ENCODE measurements at regions not wholly inside any gene's neighbourhood (a gene's known extent, or its start where the extent isn't known, plus 50 kb on each side); places are given as distances from the start of the nearest gene placed in this dataset.
"Not testable (repeated sequence)": the region's sequence is repeated elsewhere in the genome, so short reads cannot be mapped to it uniquely, and the experiment has no call there.

DNA sequence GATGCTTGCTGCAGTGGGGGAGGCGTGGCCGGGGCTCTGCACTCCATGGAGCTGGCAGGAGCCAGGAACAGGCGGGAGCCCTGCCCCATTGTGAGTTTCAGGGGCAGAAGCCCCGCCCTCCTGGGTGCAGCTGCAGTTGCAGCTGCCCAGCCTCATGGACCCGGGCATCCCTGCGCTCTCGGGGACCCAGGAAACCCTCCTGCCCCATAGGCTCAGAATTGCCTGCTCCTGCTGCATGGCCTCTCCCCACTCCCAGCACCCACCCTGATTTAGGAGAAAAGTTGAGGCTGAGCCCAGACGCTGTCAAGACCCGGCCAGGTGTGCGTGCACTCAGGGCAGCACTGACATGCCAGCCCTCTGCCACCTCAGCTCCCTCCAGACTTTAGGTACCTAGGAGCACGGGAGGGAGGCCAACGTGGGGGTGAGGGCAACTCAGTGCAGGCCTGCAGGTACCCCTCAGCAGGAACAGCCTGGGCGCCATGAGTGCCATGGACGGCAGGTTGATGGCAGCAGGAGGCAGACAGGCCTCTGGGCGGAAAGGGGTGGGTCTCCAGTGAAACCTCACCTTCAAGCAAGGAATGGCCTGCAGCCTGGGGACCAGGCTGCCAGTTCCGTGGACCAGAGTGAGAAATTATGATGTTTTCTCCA lies 67.2 kb upstream of the MAGEB2 start:
- Mint-ChIP-seq H3K27ac (no peak overlapping the region), H3K9me3 (no peaks in the 10 kb centered on the region), H3K36me3 (no peaks in the 10 kb centered on the region), H3K27me3 (no peaks in the 10 kb centered on the region), H3K4me1 (no peaks in the 10 kb centered on the region), H3K4me3 (no peak overlapping the region)
- ATAC-seq (no peak), DNase-seq (no peak)
- POLR2A ChIA-PET = no interaction called here

DNA sequence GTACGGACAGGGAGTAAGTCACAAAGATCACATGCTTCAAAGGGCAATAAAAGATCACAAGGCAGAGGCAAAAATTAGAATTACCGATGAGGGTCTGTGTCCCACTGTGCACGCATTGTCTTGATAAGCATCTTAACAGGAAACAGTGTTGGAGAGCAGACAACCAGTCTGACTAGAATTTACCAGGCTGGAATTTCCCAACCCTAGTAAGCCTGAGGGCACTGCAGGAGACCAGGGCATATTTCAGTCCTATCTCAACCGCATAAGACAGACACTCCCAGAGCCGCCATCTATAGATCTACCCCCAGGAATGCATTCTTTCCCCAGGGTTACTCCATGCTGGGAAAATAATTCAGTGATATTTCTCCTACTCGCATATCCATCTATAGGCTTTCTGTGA lies 66.2 kb upstream of the MAGEB2 start:
- H3K4me1 Mint-ChIP-seq, H3K27ac Mint-ChIP-seq, H3K27me3 Mint-ChIP-seq, DNase-seq, ATAC-seq, H3K9me3 Mint-ChIP-seq, H3K4me3 Mint-ChIP-seq, POLR2A ChIA-PET, H3K36me3 Mint-ChIP-seq: not testable (repeated sequence)

DNA sequence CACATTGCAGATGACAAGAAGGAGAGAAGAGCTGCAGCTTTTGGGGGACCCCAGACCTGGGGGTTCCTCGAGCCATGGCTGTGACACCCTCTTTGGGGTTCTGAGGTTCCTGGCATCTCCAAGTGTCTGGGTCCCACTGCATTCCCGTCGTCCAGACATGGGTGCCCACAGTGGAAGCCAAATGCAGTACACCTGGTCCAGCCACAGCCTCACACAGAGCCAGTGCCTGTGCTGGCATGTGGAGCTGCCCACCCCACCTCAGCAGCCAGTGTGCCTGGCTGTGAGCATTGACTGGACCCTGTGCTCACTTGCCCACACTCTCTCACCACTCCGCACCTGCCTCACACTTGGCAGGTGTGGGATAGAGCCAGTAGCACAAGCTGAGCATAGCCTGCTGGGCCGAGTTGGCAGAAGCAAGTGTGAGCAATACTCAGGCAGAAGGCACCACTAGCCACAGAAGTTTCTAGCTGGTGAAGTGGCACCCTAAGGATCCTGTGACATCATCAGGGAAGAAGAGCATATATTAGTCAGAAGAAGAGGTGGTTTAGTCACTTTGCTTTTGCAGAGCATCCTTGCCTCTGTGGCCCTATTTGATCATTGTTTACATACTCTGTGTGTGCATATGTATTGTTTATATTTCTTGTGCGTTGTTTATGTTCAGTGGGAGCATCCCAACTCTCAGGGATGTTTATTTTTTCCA lies 65.0 kb upstream of the MAGEB2 start:
- H3K36me3 Mint-ChIP-seq = no peaks in the 10 kb centered on the region
- H3K27ac Mint-ChIP-seq = no peak overlapping the region
- no peaks in the 10 kb centered on the region for H3K27me3 Mint-ChIP-seq
- H3K4me1 Mint-ChIP-seq = no peaks in the 10 kb centered on the region
- H3K4me3 Mint-ChIP-seq = no peak overlapping the region
- peaks cover 0 to 2% (median 0%) of the 10 kb centered on the region in 9 donors for H3K9me3 Mint-ChIP-seq
- POLR2A ChIA-PET = no interaction called here
- ATAC-seq = no peak
- no peak for DNase-seq

DNA sequence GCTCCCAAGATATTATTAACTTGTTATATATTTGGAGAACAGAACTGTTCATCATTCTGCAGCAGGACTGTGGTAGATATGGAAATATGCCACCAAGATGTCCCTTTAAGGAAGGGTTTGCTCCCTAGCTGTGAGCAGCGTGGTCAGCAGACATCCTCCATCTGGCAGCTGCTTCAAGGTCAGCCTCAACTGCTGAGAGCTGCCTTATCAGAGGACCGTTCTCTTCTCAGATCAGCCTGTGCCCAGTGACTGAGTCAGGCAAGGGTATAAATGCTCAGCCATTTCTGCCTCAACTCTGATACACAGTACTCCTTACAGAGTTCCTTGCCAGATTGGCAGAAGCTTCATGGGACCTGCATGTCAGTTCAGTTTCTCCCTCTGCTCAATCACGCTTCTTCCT lies 63.4 kb upstream of the MAGEB2 start:
- no peak overlapping the region for H3K27ac Mint-ChIP-seq
- no peak for DNase-seq

DNA sequence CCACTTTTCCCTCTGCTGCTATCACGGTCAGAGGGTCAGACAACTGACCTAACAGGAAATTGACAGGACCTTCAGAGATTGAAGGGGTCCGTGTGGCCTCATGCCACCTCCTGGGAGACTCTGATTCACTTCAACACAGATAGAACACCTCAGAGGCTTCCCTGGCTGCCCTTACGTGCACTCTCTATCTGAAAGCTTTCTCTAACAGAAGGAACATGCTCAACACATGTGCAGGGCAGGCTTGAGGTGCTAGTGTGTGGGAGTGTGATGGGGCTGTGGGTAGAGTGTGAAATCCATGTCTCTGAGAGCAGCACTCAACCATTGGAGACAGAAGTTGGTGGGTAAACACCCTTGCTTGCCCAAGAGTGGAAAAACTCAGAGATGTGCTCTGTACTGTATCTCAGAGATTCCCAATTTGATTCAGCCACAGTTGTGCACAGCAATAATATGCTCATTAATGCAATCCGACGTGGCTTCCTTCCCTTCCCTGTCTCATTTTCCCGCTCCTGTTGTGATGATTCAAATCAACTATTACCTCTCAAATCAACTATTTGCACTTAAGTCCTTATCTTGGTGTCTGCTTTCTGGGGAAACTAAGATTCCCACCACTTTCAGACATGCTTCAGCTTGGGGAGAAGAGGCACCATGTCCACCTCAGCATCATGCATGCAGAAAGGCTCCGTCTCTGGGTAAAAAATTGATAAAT lies 62.0 kb upstream of the MAGEB2 start:
- Mint-ChIP-seq H3K36me3 (no peaks in the 10 kb centered on the region), H3K9me3 (peaks cover 0 to 6% (median 0%) of the 10 kb centered on the region in 9 donors), H3K27ac (no peak overlapping the region), H3K27me3 (no peaks in the 10 kb centered on the region), H3K4me1 (no peaks in the 10 kb centered on the region), H3K4me3 (no peak overlapping the region)
- POLR2A ChIA-PET = no interaction called here
- DNase-seq (no peak), ATAC-seq (no peak)

More for the DNA sequence above, 63.4 kb upstream of the MAGEB2 start:
- POLR2A ChIA-PET = no interaction called here
- H3K27me3 Mint-ChIP-seq = no peaks in the 10 kb centered on the region
- no peaks in the 10 kb centered on the region for H3K36me3 Mint-ChIP-seq
- no peak overlapping the region for H3K4me3 Mint-ChIP-seq
- no peak for ATAC-seq
- H3K9me3 Mint-ChIP-seq = peaks cover 0 to 4% (median 0%) of the 10 kb centered on the region in 9 donors
- no peaks in the 10 kb centered on the region for H3K4me1 Mint-ChIP-seq

DNA sequence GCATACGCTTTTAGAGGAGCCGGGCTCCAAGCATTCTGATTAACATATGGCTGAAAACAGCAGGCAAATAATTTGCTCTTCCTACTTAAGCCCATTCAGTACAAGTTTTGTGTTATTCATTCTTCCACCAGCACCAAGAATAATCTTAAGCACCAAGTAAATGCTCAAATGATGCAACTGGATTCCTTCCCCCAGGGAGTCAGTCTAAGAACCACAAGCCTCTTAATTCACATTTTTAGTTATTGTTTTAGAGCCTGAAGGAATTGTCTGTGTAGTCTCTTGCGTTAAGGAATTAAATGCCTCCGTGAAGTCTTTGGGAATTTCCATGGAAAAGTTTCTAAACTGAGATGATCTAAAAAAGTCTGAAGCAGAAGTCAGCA lies 61.5 kb upstream of the MAGEB2 start:
- no peak overlapping the region for H3K27ac Mint-ChIP-seq
- no peak overlapping the region for H3K4me3 Mint-ChIP-seq
- peaks cover 0 to 6% (median 0%) of the 10 kb centered on the region in 9 donors for H3K9me3 Mint-ChIP-seq
- DNase-seq (no peak), ATAC-seq (no peak)
- H3K27me3 Mint-ChIP-seq = no peaks in the 10 kb centered on the region
- no peaks in the 10 kb centered on the region for H3K36me3 Mint-ChIP-seq
- POLR2A ChIA-PET = no interaction called here
- H3K4me1 Mint-ChIP-seq = no peaks in the 10 kb centered on the region

DNA sequence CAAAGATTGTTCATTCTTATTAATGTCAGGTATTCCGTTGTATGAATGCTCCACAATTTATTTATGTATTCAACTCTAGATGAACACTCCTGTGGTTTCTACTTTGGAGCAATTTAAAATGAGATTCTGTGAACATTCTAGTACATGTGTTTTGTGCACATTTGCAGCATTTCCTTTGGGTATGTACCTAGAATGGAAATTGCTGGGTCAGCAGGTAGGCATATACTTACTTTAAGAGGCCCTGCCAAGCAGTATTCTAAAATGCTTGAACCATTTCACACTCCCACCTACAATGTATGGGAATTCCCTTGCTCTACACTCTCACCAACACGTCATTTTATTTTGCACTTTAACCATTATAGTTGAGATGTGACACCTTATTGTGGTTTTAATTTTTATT lies 59.4 kb upstream of the MAGEB2 start:
- Mint-ChIP-seq H3K9me3 (peaks cover 0 to 6% (median 0%) of the 10 kb centered on the region in 9 donors), H3K27me3 (no peaks in the 10 kb centered on the region), H3K27ac (no peak overlapping the region), H3K36me3 (no peaks in the 10 kb centered on the region), H3K4me3 (no peak overlapping the region), H3K4me1 (no peaks in the 10 kb centered on the region)
- DNase-seq (no peak), ATAC-seq (no peak)
- POLR2A ChIA-PET = no interaction called here

DNA sequence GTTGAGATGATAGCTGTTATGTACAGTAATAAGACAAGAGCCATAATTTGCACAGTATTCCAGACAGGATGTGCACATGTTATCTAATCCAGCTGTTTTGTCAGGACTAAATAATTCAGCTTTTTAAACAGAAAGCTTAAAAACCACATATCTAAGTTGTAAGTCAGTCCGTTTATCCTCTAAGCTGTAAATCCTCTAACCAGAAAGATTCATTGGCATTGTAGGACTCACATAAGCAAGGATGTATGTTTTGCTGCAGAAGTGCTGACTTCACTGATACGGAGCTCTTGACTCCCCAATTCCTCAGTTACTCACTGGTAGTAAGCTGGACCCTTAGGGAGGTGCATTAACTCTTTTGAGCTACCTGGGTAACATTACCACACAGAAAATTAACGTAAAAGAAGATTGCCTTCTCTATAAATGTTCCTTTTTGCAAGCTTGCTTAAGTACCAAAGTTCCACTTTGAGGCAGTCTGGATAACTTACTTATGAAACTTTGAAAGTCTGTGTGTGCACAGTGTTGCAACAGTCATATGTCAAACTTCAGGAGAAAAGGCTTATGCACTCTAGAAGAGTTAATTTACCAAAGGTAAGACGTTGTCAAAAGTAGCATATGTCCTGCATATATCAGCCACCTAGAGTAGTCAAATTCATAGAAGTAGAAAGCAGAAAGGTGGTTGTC lies 58.3 kb upstream of the MAGEB2 start:
- no peak overlapping the region for H3K27ac Mint-ChIP-seq
- ATAC-seq = no peak
- DNase-seq = no peak
- H3K4me3 Mint-ChIP-seq = no peak overlapping the region
- peaks cover 0 to 6% (median 0%) of the 10 kb centered on the region in 9 donors for H3K9me3 Mint-ChIP-seq
- no peaks in the 10 kb centered on the region for H3K36me3 Mint-ChIP-seq
- POLR2A ChIA-PET = no interaction called here
- no peaks in the 10 kb centered on the region for H3K27me3 Mint-ChIP-seq
- H3K4me1 Mint-ChIP-seq = no peaks in the 10 kb centered on the region

DNA sequence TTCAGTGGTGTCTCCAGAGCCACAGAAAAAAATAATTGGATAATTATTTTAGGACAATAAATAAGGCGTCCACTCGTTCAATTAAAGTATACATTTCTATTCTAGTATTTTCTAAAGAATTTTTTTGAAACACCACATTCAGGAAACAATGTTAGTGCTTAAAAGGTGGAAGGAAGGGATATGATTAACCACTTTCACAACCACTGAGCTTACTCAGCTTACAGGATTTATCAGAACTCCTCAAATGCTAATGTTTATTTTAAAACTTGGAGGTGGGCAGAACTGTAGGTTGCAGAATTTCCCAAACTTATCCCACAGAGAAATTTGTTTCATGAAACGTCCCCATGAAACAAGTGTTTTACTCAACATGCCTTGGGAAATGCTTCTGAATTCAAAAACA lies 54.3 kb upstream of the MAGEB2 start:
- DNase-seq (no peak), ATAC-seq (no peak)
- Mint-ChIP-seq H3K27ac (no peak overlapping the region), H3K4me1 (no peaks in the 10 kb centered on the region), H3K27me3 (no peaks in the 10 kb centered on the region), H3K4me3 (no peak overlapping the region), H3K36me3 (no peaks in the 10 kb centered on the region), H3K9me3 (peaks cover 0 to 4% (median 0%) of the 10 kb centered on the region in 9 donors)
- POLR2A ChIA-PET = no interaction called here
